ENCODE measurements at regions not wholly inside any gene's neighbourhood (a gene's known extent, or its start where the extent isn't known, plus 50 kb on each side); places are given as distances from the start of the nearest gene placed in this dataset.

DNA sequence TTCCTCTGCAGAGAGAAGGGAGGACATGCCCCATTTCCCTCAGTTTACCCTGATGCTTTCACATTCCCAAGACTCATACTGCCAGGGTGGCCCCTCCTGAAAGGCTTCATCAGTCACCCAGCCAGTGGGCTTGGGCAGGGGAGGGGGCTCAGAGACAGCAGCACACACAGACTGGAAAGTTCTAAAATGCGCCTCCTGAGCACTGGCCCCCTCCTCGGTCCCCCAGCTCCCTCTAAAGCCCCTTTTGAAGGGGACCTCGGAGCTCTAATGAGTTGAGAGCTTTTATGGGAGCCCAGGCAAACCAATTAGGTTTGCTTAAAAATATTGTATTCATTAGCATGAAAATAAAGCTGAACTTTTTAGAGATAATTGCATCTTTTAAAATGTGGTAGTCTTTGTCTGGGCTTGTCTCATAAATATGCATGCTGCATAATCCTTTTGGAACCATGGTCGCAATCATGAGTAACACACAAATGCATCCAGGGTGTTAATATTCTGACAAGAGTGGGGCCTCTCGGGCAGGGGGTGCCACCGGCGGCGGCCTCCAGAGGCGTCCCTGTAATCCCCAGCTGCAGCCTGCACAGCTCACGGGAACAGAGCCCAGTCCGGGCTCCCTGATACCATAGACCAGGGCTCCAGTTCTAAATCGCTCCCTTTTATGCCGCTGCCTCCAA, 78.5 kb downstream of the RPLP1 start:
- 92% methylated on average over 13 of the region's 13 CpGs for WGBS (ENCODE audit: insufficient coverage)
- TF ChIP-seq, protein P1, sequence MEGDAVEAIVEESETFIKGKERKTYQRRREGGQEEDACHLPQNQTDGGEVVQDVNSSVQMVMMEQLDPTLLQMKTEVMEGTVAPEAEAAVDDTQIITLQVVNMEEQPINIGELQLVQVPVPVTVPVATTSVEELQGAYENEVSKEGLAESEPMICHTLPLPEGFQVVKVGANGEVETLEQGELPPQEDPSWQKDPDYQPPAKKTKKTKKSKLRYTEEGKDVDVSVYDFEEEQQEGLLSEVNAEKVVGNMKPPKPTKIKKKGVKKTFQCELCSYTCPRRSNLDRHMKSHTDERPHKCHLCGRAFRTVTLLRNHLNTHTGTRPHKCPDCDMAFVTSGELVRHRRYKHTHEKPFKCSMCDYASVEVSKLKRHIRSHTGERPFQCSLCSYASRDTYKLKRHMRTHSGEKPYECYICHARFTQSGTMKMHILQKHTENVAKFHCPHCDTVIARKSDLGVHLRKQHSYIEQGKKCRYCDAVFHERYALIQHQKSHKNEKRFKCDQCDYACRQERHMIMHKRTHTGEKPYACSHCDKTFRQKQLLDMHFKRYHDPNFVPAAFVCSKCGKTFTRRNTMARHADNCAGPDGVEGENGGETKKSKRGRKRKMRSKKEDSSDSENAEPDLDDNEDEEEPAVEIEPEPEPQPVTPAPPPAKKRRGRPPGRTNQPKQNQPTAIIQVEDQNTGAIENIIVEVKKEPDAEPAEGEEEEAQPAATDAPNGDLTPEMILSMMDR (IDR thresholded peaks at IDR 0.05) = no peak
- no peaks in the 10 kb centered on the region for H3K9me3 ChIP-seq (ENCODE audit: control insufficient read depth, insufficient read depth, low read length)
- H3K4me1 Mint-ChIP-seq = peaks cover 12 to 16% of the 10 kb centered on the region in 2 donors
- H3K4me3 Mint-ChIP-seq = no peak overlapping the region
- no peak for DNase-seq
- H3K36me3 ChIP-seq (ENCODE audit: control insufficient read depth, insufficient read depth, low read length) = no peaks in the 10 kb centered on the region
- H3K27me3 ChIP-seq (ENCODE audit: control insufficient read depth, insufficient read depth, low read length) = no peaks in the 10 kb centered on the region
- peaks cover 37 to 38% of the 10 kb centered on the region in 2 donors for H3K27me3 Mint-ChIP-seq (ENCODE audit: low read depth in 2 of 2)
- H3K27ac Mint-ChIP-seq = no peak overlapping the region
- no peaks in the 10 kb centered on the region for H3K4me1 ChIP-seq (ENCODE audit: control insufficient read depth, insufficient read depth, low read length)
- intact Hi-C loops (cut with micrococcal nuclease) = no loop called here
- H3K27ac ChIP-seq (ENCODE audit: low read length) = no peak overlapping the region
- H3K36me3 Mint-ChIP-seq = no peaks in the 10 kb centered on the region
- ATAC-seq = no peak
- H3K9me3 Mint-ChIP-seq = no peaks in the 10 kb centered on the region
- no peak overlapping the region for H3K4me3 ChIP-seq (ENCODE audit: low read length)

DNA sequence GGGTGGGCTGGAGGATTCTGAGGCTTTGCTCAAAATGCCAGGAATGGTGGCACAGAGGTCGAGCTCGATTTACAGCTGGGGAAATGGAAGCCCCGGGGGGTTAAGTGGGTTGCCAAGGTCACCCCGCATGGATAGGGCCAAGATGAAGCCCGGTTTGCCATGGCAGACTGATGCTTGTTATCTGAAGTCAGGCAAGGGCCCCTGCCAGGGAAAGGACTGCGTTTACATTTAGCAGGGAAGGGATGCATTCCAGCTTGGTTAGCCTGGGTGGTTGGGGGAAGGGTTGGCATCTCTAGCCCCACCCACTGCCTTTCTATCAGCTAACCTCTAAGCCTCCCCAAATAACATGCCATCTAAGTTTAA, 79.0 kb downstream of the RPLP1 start:
- Mint-ChIP-seq H3K4me1 (peaks cover 12 to 16% of the 10 kb centered on the region in 2 donors), H3K27me3 (ENCODE audit: low read depth in 2 of 2) (peaks cover 41 to 42% of the 10 kb centered on the region in 2 donors), H3K36me3 (no peaks in the 10 kb centered on the region), H3K4me3 (no peak overlapping the region), H3K9me3 (no peaks in the 10 kb centered on the region), H3K27ac (no peak overlapping the region)
- Histone ChIP-seq H3K27ac (ENCODE audit: low read length) (no peak overlapping the region), H3K4me1 (ENCODE audit: control insufficient read depth, insufficient read depth, low read length) (no peaks in the 10 kb centered on the region), H3K9me3 (ENCODE audit: control insufficient read depth, insufficient read depth, low read length) (no peaks in the 10 kb centered on the region), H3K4me3 (ENCODE audit: low read length) (no peak overlapping the region), H3K36me3 (ENCODE audit: control insufficient read depth, insufficient read depth, low read length) (no peaks in the 10 kb centered on the region), H3K27me3 (ENCODE audit: control insufficient read depth, insufficient read depth, low read length) (no peaks in the 10 kb centered on the region)
- intact Hi-C loops (cut with micrococcal nuclease) = no loop called here
- ATAC-seq = no peak
- TF ChIP-seq, protein P1 (IDR thresholded peaks at IDR 0.05) = no peak
- DNase-seq = no peak
- 84% methylated on average over 6 of the region's 6 CpGs for WGBS (ENCODE audit: insufficient coverage)

DNA sequence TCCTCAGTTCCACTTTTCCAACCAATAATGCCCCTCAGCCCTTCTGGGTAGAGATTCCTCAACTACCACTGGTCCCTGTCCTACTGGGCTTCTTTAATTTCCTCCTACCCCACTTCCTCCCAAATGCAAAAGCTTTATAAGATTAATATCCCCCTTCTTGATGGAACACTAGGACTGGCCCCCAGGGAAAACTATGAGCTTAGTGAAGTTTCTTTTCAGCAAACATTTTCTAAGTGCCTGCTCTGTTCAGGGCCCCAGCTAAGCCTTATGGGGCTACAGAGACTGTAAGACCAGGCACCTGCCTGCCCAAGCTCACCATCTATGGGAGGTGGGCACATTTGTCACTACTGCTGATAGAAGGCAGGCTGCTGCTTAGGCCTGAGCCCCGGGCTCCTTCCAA, 79.4 kb downstream of the RPLP1 start:
- H3K4me3 Mint-ChIP-seq = no peak overlapping the region
- Histone ChIP-seq H3K4me1 (ENCODE audit: control insufficient read depth, insufficient read depth, low read length) (no peaks in the 10 kb centered on the region), H3K27ac (ENCODE audit: low read length) (no peak overlapping the region), H3K27me3 (ENCODE audit: control insufficient read depth, insufficient read depth, low read length) (no peaks in the 10 kb centered on the region), H3K9me3 (ENCODE audit: control insufficient read depth, insufficient read depth, low read length) (no peaks in the 10 kb centered on the region), H3K36me3 (ENCODE audit: control insufficient read depth, insufficient read depth, low read length) (no peaks in the 10 kb centered on the region), H3K4me3 (ENCODE audit: low read length) (no peak overlapping the region)
- H3K4me1 Mint-ChIP-seq = peaks cover 12 to 16% of the 10 kb centered on the region in 2 donors
- no peak overlapping the region for H3K27ac Mint-ChIP-seq
- TF ChIP-seq, protein P1 (IDR thresholded peaks at IDR 0.05) = no peak
- no peak for DNase-seq
- intact Hi-C loops (cut with micrococcal nuclease) = no loop called here
- no peaks in the 10 kb centered on the region for H3K9me3 Mint-ChIP-seq
- H3K36me3 Mint-ChIP-seq = no peaks in the 10 kb centered on the region
- no peak for ATAC-seq
- H3K27me3 Mint-ChIP-seq (ENCODE audit: low read depth in 2 of 2) = peaks cover 44 to 46% of the 10 kb centered on the region in 2 donors
- WGBS (ENCODE audit: insufficient coverage) = 91% methylated on average over 1 of the region's 1 CpG

DNA sequence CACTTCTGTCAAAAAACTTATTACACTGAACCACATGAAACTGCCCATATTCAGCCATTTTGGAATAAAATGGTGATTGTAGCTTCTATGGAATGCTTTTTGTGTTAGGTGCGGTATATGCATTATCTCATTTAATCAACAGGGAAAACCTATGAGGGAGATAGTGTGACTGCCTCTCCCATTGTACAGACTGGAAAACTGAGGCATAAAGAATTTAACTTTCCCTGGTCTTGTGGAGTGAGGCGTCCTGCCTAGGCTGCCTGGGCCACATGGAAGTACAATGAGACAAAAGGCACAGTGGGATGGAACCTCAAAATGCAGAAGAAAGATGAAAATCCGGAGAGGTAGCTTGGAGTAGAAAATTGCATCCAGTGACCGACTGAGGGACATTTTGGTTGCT, 80.2 kb downstream of the RPLP1 start:
- H3K4me3 Mint-ChIP-seq = no peak overlapping the region
- intact Hi-C loops (cut with micrococcal nuclease) = no loop called here
- Histone ChIP-seq H3K4me3 (ENCODE audit: low read length) (no peak overlapping the region), H3K9me3 (ENCODE audit: control insufficient read depth, insufficient read depth, low read length) (no peaks in the 10 kb centered on the region), H3K36me3 (ENCODE audit: control insufficient read depth, insufficient read depth, low read length) (no peaks in the 10 kb centered on the region), H3K27ac (ENCODE audit: low read length) (no peak overlapping the region), H3K27me3 (ENCODE audit: control insufficient read depth, insufficient read depth, low read length) (no peaks in the 10 kb centered on the region), H3K4me1 (ENCODE audit: control insufficient read depth, insufficient read depth, low read length) (no peaks in the 10 kb centered on the region)
- H3K36me3 Mint-ChIP-seq = no peaks in the 10 kb centered on the region
- H3K27ac Mint-ChIP-seq = no peak overlapping the region
- TF ChIP-seq, protein P1 (IDR thresholded peaks at IDR 0.05) = no peak
- no peak for ATAC-seq
- peaks cover 46 to 54% of the 10 kb centered on the region in 2 donors for H3K27me3 Mint-ChIP-seq (ENCODE audit: low read depth in 2 of 2)
- H3K9me3 Mint-ChIP-seq = no peaks in the 10 kb centered on the region
- no peak for DNase-seq
- WGBS (ENCODE audit: insufficient coverage) = 87% methylated on average over 3 of the region's 4 CpGs
- peaks cover 12 to 16% of the 10 kb centered on the region in 2 donors for H3K4me1 Mint-ChIP-seq
